Stimulated activated CD4-positive, alpha-beta T cell treated with anti-CD3 and anti-CD28 coated beads, TNF-alpha, amount 100 ng/mL, for 4 hours (primary cell): ENCODE measurements at regions not wholly inside any gene's neighbourhood (a gene's known extent, or its start where the extent isn't known, plus 50 kb on each side); places are given as distances from the start of the nearest gene placed in this dataset.

Experiments used
- DNase-seq, 3 experiments: peaks; one replicate each; pipeline ENCODE4 v3.0.0-alpha.2; 2020; ENCODE audit warnings: low read depth in 3 of 3

DNA sequence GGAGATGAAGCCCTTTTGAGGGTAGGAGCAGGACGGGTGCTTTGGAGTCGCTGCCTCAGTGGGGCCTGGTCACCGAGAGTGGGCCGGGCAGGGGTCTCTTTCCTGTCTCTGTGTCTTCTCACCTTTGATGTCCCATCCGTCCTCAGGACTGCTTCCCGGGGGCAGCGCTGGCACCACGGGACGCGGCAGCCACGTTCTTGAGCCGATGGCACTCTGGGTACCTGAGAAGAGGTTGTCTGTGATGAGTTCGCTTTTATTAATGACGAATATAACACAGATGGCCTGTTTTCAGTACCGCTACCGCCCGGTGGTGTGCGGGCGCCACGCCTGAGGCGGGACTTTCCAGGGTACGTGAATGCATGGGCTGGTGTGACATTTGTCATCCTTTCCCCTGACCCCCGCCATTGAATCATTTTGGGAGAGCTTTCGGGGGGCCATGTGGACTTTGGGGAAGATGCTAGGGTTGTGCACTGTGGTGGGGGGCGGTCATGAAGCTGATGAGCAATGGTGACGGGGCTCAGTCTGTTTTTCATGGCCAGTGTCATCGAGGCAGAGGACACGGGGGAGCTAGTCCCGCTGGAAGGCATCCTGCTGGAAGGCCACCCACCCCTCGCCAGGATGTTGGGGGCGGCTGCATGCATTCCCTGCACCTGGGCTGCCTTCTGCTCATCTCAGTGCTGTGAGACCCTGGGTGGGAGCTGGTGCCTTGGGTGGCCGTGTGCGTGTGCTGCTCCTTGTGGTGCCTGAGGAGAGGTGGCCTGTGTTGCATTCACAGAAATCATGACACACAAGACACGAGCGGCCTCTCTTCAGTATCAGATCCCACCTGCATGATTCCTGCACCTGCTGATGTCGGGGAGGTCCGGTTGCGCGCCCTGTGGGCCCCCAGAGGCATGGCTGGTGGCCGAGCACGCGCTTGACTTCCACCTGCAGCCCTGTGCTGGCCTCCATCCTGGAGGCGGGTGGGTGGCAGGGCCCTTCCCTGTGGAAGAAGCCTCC, 162.5 kb upstream of the RTL1 start:
- no peak for DNase-seq

DNA sequence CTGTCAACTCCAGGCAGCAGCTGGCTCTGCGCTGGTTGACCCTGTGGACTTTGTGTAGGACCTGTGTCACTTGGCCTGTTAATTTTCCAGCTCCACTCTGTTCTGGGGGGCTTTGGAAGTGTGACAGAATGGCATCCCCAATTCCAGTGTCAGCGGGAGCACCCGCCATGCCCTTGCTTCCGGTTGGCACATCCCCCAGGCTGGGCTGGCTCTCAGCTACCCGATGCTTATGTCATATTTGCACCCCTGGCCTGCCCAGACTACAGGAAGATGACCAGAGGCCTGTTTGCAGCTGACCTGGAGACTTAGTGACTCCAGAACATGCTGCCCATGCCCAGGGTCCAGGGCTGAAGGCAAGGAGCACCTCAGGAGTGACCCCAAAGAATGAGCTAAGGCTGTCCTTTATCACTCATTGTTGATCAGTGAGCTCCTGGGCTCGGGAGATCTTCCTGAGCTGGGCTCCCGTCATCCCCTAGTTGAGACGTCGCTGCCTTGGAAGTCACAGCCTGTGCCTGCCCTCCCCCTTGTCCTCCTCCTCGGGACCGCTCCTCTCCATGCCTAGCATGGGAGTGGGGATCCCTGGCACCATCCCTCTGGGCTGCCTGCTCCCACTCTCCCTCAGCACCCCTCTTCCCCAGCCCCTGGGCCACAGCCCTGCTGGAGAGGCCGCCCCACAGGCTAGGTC, 163.4 kb upstream of the RTL1 start:
- no peak for DNase-seq

DNA sequence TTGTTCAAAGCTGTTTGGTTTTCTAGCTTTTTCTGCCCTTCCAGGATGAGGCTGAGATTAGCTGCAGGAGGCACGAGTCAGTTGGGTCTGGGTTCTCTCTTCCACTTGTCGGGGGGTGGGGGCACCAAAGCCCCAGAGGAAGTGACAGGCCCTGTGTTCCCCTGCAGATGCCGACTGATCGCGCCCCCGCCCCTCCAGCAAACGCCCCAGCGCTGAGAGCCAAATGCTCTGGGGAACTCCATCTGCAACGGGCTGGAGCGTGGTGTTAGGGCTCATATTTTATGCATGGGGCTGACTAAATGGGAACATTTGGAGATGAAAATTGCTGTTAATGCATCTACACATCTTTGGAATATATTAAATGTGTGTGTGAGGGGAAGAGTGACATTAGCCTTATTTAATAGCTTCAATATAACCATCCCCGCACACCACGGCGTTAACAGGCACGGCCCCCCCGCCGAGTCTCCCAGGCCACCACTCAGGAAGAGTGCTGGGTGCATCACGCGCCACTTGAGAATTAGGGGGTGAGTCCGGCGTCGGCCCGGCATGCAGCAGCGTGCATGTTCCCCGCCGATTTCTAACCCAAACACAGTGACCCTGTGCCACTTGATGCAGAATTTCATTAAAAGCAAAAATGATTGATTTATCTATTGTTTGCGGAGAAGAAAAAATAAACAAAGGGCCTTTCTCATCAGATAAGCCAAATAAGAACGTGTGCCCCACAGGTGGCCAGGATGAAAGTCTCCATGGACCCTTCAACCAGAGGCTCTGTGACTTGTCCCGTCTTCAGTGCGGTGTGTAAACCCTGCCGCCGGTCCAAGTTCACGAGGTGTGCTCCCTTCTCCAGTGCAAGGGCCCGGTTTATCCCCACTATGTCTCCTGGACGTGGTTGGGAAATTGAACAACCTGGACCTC, 165.0 kb upstream of the RTL1 start:
- DNase-seq: no peak

DNA sequence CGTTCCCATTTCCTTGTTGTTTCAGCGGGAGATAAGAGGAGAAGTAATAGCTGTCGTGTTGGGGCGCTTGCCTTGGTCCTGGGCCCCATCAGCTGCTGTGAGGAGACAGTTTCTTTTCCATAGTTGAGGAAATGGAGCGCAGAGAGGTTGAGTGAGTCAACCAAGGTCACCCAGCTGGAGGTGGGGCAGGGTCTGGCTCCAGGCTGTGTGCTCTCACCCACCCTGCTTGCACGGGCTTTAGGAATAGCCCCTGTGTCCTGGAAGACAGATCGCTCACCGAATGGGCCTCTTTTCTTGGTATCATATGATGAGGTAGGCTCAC, 165.7 kb upstream of the RTL1 start:
- DNase-seq: no peak

DNA sequence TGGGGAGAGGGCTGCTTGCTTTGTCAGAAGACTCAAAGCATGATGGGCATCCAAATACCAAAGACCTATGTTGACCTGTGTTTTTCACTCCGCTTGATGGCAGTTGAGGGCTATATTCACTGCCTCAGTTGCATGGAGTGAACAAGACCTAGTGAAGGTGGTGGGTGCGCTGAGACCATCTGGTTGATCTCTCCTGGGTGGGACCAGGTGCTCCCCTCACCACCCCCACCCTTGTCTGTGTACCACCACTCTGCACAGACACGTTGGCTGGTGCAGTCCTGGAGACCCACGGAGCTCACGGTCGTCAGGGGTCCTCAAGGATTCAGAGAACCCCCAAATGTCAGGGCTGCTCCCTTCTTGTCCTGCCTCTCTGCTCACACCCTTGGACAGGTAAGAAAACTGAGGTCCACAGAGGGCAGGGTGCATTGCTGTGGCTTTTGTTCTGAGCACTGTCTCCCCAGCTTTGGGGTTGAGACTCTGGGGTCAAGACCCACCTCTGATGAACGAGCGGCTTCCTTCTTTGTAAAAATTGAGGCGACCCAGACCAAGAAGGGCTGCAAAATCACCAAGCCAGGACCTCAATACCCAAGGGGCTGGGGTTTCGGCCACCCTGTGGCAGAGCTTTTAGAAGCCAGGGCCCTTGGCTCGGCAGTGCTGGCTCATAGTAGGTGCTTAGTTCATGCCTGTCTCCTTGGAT, 166.3 kb upstream of the RTL1 start:
- DNase-seq: no peak

DNA sequence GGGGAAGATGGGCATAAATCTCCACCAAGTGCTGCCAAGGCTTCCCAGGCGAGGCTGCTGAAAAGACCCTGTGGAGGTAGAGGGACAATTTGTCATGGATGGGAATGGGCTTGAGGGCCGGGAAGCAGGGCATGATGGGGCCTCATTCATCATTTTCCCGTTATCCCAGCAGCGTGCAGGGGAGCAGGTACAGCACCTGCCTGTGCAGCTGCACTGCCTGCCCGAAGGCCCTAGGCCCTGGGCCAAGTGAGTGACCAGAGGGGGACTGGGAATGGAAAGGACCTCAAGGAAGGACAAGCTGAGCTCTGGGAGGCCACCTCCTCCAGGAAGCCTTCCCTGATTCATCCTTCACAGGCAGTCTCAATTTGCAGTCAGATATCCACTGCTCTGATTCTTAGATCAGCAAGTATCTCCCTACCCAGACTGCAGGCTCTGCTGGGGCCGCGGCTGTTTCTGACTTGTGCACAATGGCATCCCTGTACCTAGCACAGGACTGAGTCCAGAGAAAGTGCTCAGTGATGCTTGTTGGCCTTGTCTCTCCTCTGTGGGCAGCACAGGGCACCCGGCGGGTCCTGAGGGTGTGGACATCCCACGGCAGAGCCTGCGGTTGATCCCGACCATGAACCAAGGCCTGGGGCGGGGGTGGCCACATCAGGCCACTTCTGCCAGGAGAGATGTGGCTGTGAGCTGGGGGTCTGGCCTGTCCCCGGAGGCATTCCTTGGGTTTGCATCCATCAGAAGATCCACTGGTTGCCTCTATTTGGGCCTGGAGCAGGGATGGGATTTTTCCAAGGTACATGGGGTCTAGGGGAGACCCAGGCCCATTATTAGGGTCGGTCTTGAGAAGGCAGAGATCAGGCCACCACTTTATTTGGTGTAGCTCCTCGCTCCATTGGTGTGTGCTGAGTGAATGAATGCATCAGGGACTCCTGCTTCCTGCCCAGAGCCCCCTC, 167.3 kb upstream of the RTL1 start:
- no peak for DNase-seq

DNA sequence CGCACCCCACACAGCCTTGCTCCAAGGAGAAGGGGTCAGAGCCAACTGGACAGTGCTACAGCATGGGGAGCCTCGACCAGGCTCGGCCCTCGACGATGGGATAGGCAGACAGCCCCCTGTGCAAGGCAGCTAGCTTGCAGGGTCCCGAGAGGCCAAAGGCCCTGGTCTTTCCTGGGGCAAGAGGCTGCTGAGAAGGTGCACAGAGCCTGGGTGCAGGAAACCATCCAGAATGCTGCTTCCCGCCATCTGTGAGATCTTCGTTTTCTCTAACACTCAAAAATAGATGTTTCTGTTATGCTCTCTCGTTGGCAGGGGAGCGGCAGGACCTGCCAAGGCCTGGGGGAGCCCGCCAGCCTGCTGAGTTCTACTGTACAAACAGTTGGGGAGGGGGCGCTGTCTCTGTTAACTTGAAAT, 168.0 kb upstream of the RTL1 start:
- no peak for DNase-seq

DNA sequence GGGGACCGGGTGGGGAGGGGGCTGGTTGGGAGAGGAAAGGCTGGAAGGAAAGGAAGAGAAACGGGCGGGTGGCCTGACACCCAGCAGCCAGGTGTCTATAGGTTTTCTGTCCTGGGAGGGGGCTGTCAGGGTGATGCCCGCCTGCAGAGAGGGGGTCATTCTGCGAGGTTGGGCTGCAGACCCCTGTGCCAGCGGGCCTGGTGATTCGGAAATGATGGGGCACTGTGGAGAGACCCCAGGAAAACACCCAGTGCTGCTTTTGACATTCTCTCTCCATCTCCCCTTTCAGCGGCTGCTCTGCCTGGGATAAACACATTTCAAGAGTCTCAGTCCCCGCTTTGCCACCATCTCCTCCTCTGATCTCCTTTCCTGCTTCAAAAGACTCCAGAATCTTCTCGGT, 168.5 kb upstream of the RTL1 start:
- DNase-seq: no peak

DNA sequence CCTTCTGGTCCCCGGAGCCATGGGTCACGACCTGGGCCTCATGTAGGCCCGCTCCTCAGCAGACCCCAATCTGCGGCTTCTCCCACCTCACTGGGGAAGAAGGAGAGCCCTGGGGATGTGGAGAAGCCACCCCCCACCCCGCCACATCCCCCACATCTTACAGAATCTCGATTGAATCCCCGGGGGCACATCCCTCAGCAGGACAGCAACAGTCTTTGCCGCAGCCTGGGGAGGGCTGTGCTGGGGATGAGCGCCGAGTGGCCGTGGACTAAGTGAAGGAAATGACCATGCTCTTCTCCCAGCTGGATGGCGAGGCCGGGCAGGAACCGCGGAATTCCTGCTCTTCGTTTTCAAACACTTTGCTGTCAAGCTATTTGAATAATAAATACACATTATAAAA, 169.0 kb upstream of the RTL1 start:
- DNase-seq: no peak

DNA sequence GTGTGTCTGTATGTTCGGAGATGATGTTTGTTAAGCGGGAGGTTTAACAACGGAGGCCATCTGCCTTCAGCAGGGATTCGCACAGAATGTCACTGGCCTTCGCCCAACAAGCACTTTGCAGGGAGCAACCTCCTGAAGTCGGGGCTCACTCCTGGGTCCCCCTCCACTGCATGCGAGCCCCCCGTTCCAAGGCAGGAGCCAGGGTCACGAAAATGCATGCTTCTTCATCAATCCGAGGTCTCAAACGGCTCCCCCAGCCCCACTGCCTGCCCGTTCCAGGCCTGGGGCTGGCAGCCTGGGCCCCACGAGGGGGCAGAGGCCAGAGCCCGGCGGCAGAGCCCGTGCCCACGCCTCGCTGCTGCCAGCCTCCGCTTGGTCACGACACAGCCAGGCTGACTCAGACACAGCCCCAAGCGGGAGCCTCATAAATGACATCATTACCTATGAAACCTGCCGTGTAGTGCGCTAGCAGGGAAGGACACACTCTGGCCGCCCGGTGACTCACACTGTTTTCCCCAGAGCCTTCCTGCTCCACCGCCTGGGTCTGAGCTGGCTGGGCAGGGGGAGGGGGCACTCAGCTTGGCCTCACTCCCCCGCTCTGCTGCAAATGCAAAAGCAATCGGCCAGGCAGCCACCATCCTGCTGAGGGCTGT, 169.5 kb upstream of the RTL1 start:
- DNase-seq: no peak

DNA sequence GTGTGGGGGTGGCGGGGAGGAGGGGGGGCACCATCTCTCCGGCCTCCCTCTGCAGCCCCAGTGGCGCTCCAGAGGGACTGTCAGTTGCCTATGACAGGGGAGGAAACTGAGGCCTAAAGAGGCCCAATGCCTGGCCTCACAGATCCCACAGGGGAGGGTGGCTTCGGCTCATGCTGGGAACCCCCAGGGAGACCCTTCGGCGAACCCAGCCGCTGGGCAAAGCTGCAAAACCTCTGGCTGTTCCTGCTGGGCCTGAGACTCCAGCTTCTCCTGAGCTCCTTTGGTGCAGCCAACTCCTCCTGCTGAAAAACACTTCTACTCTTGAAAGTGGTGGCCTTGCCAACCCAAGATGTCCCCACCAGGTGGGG, 170.1 kb upstream of the RTL1 start:
- no peak for DNase-seq

DNA sequence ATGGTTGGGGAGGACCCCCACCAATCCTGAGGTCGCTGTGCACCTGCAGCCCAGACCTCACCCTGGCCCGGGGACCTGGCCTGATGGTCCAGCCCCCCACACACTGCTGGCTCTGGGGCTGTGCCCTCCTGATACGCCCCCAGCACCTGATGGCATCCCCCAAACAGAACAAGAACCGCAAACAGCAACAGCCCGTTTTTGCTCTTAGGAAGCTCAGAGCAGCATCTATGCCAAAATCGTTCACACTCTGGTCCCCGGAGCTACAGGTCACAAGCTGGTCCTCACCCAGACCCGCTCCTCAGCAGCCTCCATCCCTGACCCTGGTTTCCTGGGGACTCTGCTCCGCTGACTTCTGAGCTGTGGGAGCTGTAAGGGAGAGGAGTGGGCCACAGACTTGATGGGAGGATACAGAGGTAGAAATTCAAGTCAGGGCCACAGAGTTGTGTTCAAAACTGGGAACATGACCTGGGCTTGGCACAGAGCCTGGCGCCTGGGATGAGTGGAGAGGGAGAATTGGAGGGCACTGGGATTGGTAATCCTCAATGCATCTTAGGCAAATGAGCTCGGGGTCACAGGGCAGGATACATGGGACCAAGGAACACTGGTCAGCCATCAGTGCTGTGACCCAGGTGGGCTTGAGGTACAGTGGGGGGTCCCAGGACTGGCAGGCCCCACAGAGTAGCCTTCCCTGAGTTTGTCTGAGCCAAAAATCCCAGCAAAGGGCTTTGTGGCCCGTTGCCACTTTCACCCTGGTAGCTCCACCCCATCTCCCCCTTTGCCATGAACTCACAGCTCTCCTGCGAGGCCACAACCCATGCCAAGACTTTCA, 170.9 kb upstream of the RTL1 start:
- DNase-seq: no peak

DNA sequence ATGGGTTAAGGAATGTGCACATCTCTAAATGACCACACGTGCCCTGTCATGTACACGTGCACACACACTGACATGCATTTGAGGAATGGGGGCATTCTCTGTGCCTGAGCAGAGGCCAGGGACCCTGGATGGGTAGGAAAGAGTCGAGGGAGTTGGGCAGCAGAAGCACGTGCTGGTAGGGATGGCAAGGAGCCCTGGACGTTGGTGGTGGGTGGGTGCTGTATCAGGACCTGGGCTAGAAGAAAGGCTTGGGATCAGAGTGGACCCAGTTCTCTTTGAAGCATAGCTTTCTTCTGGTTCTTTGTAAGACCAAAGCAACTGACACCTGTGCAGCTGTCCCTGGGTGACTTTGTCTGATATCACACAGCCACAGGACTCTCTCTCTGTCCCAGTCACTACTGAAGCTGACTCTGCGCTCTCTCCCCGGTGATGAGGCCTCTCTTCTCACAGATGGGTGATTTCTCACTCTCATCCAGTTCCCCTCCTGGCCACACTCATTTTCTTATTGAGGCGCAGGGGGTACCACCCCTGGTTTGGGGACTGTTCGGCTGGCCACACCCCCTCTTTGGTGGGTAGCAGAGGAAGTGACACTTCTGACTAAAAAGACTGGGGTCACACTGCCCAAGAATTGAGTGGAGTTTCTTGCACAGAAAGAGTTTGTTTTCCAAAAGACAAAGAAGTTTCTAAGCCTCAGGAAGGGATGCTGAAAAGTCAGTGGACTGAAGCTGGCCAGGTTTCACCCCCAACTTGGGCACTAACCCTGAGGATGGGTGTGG, 171.7 kb upstream of the RTL1 start:
- no peak for DNase-seq

DNA sequence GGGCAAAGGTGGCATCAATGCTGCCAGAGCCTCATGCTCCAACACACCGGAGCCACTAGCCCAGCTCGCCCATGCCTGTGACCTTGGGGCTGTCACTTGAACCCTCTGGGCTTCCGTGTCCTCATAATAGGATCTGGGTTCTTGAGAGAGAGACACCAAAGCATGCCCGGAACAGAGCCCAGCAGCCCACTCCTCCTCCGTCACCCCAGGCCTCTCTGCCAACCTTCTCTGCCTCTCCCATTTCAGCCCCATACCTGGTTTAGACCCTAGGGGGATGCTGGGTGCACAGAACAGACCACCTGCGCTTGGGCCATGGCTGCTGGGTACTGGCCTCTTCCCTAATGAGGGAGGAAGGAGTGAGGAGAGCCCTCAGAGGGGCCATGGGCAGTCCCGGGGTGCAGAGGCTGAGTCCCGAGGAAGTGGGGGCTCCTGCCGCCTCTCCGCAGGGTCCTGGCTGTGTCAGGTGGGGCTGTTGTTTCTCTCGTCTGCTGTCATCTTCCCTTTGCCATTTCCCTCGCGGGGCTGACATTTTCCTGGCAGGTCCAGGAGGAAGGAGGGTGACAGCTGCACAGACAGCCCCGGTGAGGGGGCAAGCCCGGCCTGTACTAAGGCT, 172.4 kb upstream of the RTL1 start:
- no peak for DNase-seq

DNA sequence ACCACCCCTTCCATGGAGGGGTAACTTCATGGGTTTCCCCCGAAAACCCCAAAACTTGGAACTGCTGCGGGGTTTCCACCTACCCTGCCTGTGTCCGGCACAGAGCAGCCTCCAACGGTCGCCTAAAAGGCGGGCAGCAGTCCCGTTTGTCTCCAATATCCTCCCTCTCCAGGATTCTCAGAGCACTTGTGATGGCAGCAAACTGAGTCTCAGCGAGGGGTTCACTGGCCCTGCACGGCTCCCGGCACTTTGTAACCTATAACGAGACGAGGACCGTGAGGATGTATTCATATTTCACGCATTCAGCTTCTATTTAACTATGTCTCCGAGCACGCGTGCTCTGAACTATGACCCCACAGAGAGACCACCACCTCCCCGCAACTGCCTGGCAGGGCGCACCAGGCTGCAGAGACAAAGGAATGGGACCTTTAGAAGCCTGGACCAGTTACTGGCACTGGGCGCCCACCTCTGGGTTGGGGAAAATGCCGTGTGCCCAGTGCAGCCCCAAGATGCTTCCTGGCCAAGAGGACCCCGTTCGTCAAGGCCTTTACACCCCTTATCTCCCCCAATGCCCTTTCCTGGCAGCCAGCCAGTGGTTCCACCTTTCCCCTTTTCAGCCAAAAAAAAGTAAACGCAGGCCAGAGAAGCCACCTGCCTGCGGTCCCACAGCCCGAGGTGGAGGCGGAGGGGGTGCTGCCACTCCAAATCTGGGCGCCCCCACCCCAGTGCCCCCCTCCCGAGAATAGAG, 173.1 kb upstream of the RTL1 start:
- no peak for DNase-seq

DNA sequence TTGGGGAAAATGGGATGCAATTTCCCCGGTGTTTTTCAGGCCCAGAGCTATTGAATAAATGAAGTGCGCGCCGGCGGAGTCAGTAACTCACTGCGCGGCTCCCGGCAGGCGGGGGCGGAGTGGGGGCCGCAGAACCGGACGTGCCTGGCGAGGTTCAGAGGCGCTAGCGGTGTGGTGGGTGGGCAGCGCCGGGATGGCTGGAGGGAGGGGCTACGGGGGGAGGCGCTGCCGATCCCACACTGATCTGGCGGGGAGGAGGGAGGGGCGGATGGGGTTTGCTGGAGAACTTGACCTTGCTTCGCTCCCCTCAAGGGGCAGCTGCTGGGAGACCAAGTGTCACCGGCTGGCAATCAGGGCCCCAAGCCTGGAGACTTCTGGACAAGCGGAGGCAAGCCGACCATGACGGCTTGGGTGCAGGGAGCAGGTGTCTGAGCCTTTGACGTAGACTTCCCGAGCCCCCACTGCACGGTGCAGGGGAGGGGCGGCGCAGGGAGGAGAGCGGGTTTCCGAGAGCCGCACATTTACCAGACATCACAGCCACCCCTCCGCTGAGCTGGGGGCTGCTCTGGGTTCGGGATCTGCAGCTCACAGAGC, 174.1 kb upstream of the RTL1 start:
- DNase-seq: no peak
